ENCODE measurements at regions not wholly inside any gene's neighbourhood (a gene's known extent, or its start where the extent isn't known, plus 50 kb on each side); places are given as distances from the start of the nearest gene placed in this dataset.
"Not testable (repeated sequence)": the region's sequence is repeated elsewhere in the genome, so short reads cannot be mapped to it uniquely, and the experiment has no call there.

DNA sequence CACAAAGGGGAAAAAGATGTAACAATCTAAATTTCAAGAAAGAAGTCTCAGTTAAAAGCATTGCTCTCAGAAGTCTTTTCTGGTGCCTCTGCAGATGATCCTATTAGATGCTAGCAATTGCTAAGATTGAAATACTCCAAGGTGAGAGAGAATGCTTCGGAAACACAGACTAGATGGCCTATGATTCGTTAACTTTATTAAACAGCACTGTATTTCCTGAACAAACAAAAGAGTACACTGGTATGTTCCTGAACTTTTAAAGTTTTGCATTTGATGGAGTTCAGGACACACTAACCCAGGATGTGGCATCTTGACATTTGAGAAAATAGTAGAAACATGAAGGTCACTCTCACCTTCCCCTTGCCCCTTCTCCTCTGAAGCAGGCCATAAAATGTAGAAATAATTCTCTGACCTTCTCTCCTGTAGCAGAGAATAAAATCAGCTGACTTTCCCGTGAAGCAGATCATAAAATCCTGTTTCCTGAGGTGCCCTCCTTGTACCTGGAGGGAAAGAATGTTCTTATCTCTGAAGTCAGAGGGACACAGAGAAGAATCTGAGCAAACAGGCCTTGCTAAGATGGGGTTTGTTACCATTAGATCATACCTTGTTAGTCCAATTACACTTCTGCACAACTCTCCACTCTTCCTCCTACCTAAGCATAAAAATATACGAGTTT is 142.9 kb upstream of the USP25 start:
- no peak for TF ChIP-seq POLR2A (IDR thresholded peaks at IDR 0.05; ENCODE audit: low read depth, low read length)
- FAIRE-seq = no peak
- no peak for DNase-seq (ENCODE audit: insufficient read length, low spot score)

DNA sequence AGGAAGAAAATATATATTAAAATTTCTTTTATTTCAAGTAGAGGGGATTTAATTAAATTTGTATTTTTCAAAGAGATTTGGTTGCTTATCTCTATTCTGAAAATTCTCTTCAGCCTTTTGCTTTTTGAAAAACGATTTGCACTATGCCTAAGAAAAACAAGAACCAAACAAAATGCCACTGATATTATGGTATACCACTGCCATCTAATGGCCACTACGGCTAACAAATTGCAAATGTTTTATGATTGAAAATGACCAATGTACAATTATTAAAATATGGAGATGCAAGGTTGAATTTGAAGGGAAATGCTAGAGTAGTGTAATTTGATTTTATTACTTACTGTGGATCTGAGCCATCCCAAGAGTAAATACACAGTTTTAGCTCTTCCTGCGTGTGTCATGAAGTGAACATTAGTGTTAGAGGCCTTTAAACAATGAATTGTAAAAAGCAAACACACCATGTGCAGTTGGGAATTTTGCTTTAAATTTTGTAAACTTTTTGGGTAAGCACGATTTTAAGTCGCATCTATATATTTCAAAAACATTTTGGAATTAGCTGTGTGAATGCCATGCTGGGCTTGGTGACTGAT is 137.4 kb upstream of the USP25 start:
- FAIRE-seq (peak; percentile 64), DNase-seq (ENCODE audit: insufficient read length, low spot score) (peak; percentile 14)
- TF ChIP-seq POLR2A (IDR thresholded peaks at IDR 0.05; ENCODE audit: low read depth, low read length) = no peak

DNA sequence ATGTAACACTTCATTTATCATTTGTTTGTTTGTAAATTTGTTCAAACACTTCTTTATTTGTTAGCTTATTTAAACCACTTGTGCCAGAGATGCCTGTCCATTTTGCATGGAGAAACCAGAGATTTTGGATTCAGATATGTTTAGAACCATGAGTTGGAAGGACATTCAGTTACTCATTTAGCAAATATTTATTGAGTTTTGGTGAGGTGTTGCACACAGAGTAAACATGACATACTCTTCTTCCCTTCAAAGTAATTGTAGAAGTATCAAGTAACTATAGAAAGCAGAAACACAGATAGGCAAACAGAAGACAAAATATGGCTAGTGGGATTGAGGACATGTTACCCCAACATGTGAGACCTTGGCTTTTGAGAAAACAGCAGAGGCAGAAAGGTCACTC is 136.8 kb upstream of the USP25 start:
- TF ChIP-seq POLR2A (IDR thresholded peaks at IDR 0.05; ENCODE audit: low read depth, low read length) = no peak

DNA sequence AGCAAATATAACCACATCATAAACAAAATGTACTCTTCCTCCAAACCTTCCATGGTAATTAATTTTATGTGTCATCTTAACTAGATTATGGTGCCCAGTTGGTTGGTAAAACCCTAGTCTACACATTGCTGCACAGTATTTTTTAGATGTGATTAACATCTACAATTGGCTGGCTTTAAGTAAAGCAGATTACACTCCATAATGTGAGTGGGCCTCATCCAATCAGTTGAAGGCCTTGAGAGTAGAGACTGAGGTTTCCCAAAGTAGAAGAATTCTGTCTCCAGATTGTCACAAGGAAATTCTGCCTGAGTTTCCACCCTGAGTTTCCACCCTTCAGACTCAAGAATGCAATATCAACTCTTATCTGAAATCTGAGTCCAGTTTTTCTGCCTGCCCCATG is 128.4 kb upstream of the USP25 start:
- no peak for DNase-seq (ENCODE audit: insufficient read length, low spot score)
- no peak for FAIRE-seq
- no peak for TF ChIP-seq POLR2A (IDR thresholded peaks at IDR 0.05; ENCODE audit: low read depth, low read length)

More for the DNA sequence above, 136.8 kb upstream of the USP25 start:
- no peak for FAIRE-seq
- no peak for DNase-seq (ENCODE audit: insufficient read length, low spot score)

DNA sequence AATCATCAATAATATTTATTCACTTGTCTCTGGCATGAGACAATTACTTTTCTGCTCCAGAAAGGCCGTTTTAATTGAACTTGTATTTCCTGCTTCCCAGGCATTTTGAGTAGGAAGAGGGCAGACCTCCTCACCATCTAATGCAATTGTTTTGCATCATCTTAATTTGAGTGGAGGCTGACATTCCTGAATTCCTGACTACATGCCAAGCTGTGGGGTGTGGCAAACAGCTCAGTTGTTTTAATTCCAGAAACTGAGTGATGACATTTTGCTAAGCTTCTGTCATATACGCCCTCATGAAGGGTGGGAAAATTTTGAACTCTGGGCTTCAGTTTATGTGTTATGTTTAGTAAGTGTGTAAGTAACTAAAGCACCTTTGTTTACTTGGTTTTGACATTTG is 125.4 kb upstream of the USP25 start:
- no peak for TF ChIP-seq POLR2A (IDR thresholded peaks at IDR 0.05; ENCODE audit: low read depth, low read length)
- DNase-seq (ENCODE audit: insufficient read length, low spot score) = no peak
- peak; percentile 27 for FAIRE-seq

DNA sequence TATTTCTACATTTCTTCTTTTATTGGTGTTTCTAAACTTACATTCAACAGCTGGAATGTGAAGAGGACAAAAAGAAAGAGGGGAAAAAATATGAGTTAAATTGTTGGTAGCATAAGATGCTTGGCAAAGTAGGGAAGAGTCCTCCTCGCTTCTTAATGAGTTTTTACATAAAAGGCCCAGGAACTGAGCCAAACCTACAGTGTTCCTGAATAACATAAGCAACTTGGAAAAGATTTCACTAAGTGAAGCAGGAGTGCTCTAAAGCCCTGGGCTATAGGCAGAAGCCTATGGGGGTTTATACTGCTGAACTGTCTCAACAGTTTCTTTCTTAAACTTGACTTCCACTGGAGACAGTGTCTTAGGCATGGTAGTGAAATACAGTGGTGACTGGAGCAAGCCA is 115.0 kb upstream of the USP25 start:
- no peak for FAIRE-seq
- no peak for TF ChIP-seq POLR2A (IDR thresholded peaks at IDR 0.05; ENCODE audit: low read depth, low read length)
- DNase-seq (ENCODE audit: insufficient read length, low spot score) = no peak

DNA sequence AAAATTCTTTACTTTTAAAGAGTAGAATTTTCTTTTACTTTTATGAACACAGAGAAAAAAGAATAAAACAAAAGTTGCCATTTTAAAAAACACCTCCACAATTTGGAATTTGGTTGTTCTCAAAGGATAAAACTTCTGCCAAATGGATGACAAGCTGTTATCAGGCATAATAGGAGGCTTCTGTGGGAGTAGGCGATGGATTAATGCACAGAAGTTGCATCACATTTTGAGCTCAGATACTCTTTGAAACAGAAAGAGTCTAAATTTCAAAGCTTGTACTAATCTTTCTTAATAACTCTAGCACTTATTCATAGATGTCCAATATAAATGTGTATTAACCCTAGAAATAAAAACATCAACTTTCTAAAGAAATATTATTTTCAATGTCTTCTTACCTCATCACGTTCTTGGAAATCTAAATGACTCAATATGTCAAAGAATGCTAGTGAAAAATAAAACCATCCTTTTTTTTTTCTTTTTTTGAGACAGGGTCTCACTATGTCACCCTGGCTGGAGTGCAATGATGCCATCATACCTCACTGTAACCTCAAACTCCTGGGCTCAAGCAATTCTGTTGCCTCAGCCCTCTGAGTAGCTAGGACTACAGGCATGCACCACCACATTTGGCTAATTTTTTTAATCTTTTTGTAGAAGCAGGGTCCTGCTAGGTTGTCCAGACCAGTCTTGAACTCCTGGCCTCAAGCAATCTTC is 112.8 kb upstream of the USP25 start:
- no peak for TF ChIP-seq POLR2A (IDR thresholded peaks at IDR 0.05; ENCODE audit: low read depth, low read length)
- no peak for DNase-seq (ENCODE audit: insufficient read length, low spot score)
- FAIRE-seq = no peak

DNA sequence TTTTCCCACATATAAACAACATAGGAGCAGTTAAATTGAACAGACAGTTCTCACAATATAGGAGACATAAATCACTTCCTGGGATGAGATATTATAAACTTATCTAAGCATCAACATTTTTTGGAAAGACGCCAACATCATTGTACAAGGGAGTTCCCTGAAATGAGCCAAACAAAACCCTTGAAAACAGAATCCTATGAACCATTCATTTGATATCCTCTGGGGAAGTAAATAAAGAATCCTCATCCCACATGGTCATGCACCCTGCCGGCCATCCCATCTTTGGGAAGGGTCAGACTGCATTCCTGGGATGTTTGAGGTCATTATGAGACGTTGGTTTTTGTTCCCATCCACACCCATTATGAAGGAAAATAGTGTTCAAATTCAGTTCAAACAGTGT is 111.8 kb upstream of the USP25 start:
- FAIRE-seq (peak; percentile 86), DNase-seq (ENCODE audit: insufficient read length, low spot score) (peak; percentile 16)
- no peak for TF ChIP-seq POLR2A (IDR thresholded peaks at IDR 0.05; ENCODE audit: low read depth, low read length)

DNA sequence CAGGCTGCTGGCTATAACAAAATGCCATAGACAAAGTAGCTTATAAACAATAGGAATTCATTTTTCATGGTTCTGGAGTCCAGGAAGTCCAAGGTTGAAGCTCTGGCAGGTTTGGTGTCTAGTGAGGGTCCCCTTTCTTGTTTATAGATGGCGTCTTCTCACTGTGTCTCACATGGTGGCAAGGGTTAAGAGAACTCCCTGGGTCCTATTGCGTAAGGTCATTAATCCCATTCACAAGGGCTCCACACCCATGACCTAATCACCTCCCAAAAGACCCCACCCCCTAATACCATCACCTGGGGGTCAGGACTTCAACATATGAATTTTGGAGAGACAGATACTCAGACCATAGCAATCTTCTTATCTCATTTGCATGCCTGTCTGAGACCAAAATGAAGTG is 108.9 kb upstream of the USP25 start:
- no peak for TF ChIP-seq POLR2A (IDR thresholded peaks at IDR 0.05; ENCODE audit: low read depth, low read length)
- DNase-seq (ENCODE audit: insufficient read length, low spot score) (no peak), FAIRE-seq (no peak)

DNA sequence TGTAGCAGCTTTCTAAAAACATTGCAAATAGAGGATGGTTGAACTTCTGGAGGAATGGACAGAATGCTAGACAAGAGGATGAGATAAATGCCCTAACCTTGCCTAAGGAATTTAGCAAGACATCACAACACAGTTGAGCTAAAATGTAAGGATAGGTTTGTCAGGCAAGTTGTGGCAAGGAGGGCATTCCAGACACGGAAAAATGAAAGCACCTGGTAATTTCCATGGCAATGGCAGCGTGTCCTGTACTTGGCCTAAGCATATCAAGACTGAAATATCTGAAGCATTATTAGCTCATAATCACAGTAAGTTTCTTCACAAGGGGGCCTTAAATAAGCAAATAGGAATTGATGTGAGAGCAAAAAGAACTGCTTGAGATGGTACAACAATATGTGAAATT is 105.1 kb upstream of the USP25 start:
- DNase-seq (ENCODE audit: insufficient read length, low spot score) (no peak), FAIRE-seq (peak; percentile 36)
- TF ChIP-seq POLR2A (IDR thresholded peaks at IDR 0.05; ENCODE audit: low read depth, low read length) = no peak

DNA sequence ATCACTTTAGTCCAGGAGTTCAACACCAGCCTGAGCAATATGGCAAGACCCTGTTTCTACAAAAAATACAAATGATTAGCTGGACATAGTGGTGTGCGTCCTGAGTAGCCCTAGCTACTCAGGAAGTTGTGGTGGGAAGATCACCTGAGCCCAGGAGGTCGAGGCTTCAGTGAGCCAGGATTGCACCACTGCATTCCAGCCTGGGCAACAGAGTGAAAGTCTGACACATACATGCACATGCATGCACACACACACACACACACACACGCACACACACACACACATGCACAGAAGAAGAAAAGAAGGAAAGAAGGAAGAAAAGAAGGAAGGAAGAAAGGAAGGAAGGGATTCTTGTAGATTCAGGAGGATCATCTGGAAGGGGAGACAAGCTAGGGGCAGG is 104.4 kb upstream of the USP25 start:
- no peak for TF ChIP-seq POLR2A (IDR thresholded peaks at IDR 0.05; ENCODE audit: low read depth, low read length)
- FAIRE-seq (no peak), DNase-seq (ENCODE audit: insufficient read length, low spot score) (no peak)

DNA sequence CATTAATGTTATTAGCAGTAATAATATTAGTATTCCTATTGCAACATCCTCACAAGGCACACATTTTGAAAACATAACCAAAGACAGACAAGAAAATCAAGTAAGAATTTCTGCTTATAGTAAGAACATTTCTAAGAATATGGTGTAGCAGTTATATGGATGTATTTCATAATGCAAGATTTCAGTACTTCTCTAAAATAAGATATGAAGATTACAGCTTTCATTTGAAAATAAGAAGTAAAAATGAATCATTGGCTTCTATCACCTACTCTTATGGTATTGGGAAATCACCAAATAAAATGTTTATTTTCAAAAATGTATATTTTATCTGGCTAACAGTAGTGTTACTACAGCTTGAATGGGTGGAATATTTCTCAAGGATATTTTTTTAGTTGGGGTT is 103.8 kb upstream of the USP25 start:
- FAIRE-seq (no peak), DNase-seq (ENCODE audit: insufficient read length, low spot score) (no peak)
- TF ChIP-seq POLR2A (IDR thresholded peaks at IDR 0.05; ENCODE audit: low read depth, low read length) = no peak

DNA sequence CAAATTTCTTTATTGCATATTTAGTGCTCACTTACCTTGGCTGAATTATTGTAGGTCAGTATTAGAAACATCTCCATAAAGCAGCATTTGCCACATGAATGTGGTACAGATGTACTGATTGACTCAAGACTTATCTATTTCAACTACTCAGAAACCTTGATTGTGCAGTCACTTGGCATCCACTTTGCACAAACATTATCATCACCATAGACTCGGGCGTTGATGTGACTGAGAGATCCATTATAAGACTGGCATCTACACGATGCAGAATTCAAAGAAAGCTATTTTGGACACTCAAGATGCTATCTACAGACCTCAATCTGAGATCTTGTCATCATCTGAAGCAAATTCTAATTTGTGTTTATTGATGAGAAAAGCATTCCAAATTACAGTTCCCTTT is 102.8 kb upstream of the USP25 start:
- TF ChIP-seq POLR2A (IDR thresholded peaks at IDR 0.05; ENCODE audit: low read depth, low read length) = no peak
- FAIRE-seq = no peak
- DNase-seq (ENCODE audit: insufficient read length, low spot score) = no peak

DNA sequence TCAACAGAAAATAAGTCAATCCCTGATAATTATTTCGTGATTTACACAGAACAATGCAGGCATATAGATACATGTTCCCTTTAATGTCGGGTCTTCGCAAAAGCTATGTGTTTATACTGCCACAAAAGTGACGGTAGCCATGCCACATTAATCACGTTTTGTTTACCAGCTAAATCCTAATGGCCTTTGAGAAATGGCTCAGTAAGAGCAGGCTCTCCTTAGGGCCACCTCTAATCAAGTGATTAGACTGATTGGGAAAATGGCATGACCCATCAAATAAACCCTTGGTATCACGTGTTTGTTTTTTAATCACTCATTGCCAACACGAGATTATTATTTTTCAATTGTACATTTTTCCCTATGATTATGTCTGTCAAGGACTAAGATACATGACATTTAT is 102.0 kb upstream of the USP25 start:
- TF ChIP-seq POLR2A (IDR thresholded peaks at IDR 0.05; ENCODE audit: low read depth, low read length) = no peak
- no peak for FAIRE-seq
- DNase-seq (ENCODE audit: insufficient read length, low spot score) = no peak

DNA sequence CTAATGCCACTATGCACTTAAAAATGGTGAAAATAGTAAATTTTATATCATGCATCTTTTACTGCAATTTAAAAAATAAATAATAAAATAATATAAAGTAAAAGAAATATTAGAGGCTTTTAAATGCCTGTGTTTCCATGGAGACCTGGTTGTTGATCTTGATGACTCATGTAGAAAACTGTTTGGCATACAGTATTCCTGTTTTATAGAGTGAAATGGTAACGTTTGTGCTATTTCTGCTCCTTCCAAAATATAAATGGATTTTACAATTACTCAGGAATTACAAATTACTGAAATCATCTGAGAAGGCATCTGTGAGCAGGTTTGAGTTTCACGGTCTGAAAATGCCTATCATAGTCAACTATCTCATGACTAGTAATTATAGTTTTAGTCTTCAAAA is 98.4 kb upstream of the USP25 start:
- FAIRE-seq = no peak
- DNase-seq (ENCODE audit: insufficient read length, low spot score) = peak; percentile 18
- TF ChIP-seq POLR2A (IDR thresholded peaks at IDR 0.05; ENCODE audit: low read depth, low read length) = no peak

DNA sequence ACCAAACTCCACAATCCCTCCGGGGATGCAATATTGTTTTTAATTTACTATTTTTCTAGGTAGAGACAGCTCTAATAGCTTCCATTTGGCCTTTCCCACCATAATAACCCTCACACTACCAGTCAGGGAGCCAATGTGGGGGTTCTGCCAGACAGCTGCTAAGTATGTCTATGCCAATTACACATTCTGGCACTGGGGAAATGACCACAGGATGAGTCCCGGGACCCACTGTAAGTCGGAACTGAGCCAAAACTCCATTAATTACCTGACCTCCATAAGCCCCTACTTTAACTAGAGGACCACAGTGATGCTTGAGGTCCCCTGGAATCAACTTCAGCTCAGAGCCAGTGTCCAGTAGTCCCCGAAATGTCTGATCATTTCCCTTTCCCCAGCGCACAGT is 95.2 kb upstream of the USP25 start:
- FAIRE-seq; DNase-seq (ENCODE audit: insufficient read length, low spot score): not testable (repeated sequence)

Data from H54 (cell line).